ENCODE measurements at regions not wholly inside any gene's neighbourhood (a gene's known extent, or its start where the extent isn't known, plus 50 kb on each side); places are given as distances from the start of the nearest gene placed in this dataset.

- TF ChIP-seq CHD7 (IDR thresholded peaks at IDR 0.05; ENCODE audit: insufficient replicate concordance, low read length) (no peak), SAP30 (IDR thresholded peaks at IDR 0.05; ENCODE audit: insufficient read depth, insufficient replicate concordance, low read length) (no peak), SIN3A (conservative IDR thresholded peaks at IDR 0.05 in 1 of 2, IDR thresholded peaks at IDR 0.05 in 1 of 2; ENCODE audit: low read depth in 1 of 2, low read length in 2 of 2) (no peak), NANOG (IDR thresholded peaks at IDR 0.05; ENCODE audit: insufficient read depth, low read depth, low read length, poor library complexity, severe bottlenecking) (no peak), SP4 (IDR thresholded peaks at IDR 0.05; ENCODE audit: low read length) (no peak), GABPA (IDR thresholded peaks at IDR 0.05; ENCODE audit: borderline replicate concordance, insufficient read depth, low read length) (no peak), ATF2 (IDR thresholded peaks at IDR 0.05; ENCODE audit: low read length) (no peak)
Observed at GRCh38 chr3:30501526-30501925, 104.9 kb upstream of the TGFBR2 start (continued).
